ENCODE measurements at regions not wholly inside any gene's neighbourhood (a gene's known extent, or its start where the extent isn't known, plus 50 kb on each side); places are given as distances from the start of the nearest gene placed in this dataset.

DNA sequence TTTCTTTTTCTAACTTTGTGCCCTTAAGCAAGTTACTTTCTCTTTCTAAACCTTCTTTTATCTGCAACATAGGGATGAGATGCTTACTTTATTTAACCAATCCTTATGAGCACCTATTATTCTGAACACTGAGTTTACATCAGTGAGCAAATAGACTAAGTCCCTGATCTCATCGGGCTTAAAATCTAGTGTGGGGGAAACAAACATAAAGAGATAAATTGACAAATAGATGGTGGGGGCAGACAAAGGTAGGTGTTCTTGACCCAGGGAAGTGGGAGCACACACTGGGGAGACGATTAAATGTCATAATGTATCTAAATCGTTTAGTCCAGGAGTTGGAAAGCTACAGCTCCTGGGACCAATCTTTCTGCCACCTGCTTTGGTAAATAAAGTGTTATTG lies 129.6 kb downstream of the TFAP2C start:
- no TSS peak for BruUV-seq (replicated peaks)

More for the DNA sequence above, 129.6 kb downstream of the TFAP2C start:
- no peaks in the 10 kb centered on the region for H3K9me3 ChIP-seq (ENCODE audit: control insufficient read depth in 1 of 2, insufficient read depth in 1 of 2, low read depth in 1 of 2, low read length in 2 of 2)
- DNase-seq (ENCODE audit: low read depth, low spot score): no peak
- POLR2A ChIA-PET: no interaction called here
- no peak for ATAC-seq
- H3K4me2 ChIP-seq (ENCODE audit: low read length): no peak overlapping the region
- H3K36me3 ChIP-seq (ENCODE audit: control insufficient read depth in 1 of 2, insufficient read depth in 2 of 2, low read length in 2 of 2): no peaks in the 10 kb centered on the region
- H3K4me1 ChIP-seq (ENCODE audit: control insufficient read depth in 1 of 2, insufficient read depth in 2 of 2, low read length in 2 of 2): no peaks in the 10 kb centered on the region
- H4K20me1 ChIP-seq (ENCODE audit: insufficient read depth): no peaks in the 10 kb centered on the region
- H3K27ac ChIP-seq (ENCODE audit: low read depth, low read length): no peak overlapping the region
- no peak overlapping the region for H2AFZ ChIP-seq (ENCODE audit: low read depth, low read length, poor library complexity, severe bottlenecking)
- intact Hi-C loops (cut with micrococcal nuclease): no loop called here
- no peaks in the 10 kb centered on the region for H3K79me2 ChIP-seq (ENCODE audit: insufficient read depth, low read length)
- CTCF ChIA-PET: no interaction called here
- H3K27me3 ChIP-seq (ENCODE audit: insufficient read depth, low read length): no peaks in the 10 kb centered on the region
- H3K4me3 ChIP-seq (replicated peaks in 1 of 2; ENCODE audit: low read depth in 1 of 2, low read length in 2 of 2): no peak overlapping the region
- H3K9me2 ChIP-seq (ENCODE audit: insufficient read depth): no peaks in the 10 kb centered on the region
- RAD21 ChIA-PET (ENCODE audit: low non-redundant PET in 1 of 2, low total read pairs in 2 of 2, uncharacterized antibody in 2 of 2, unreplicated experiment in 2 of 2): no interaction called here
- no peak overlapping the region for H3K9ac ChIP-seq (ENCODE audit: low read length)
- TF ChIP-seq JUND (IDR thresholded peaks at IDR 0.05) (no peak), ZFX (IDR thresholded peaks at IDR 0.05) (no peak), ELF1 (IDR thresholded peaks at IDR 0.05; ENCODE audit: borderline replicate concordance, low read depth) (no peak), CEBPB (IDR thresholded peaks at IDR 0.05; ENCODE audit: low read depth) (no peak), EGR1 (IDR thresholded peaks at IDR 0.05; ENCODE audit: low read depth) (no peak), ZNF274 (IDR thresholded peaks at IDR 0.05; ENCODE audit: low read depth, low read length) (no peak), POLR2AphosphoS5 (IDR thresholded peaks at IDR 0.05; ENCODE audit: low read depth, low read length) (no peak), FOSL1 (IDR thresholded peaks at IDR 0.05; ENCODE audit: low read depth) (no peak), SP1 (IDR thresholded peaks at IDR 0.05; ENCODE audit: low read depth) (no peak), TCF7L2 (IDR thresholded peaks at IDR 0.05; ENCODE audit: borderline replicate concordance, extremely low read depth, insufficient read depth, insufficient read length) (no peak), POLR2A (IDR thresholded peaks at IDR 0.05; ENCODE audit: borderline replicate concordance, extremely low read depth, insufficient read depth, insufficient read length) (no peak), EZH2 (IDR thresholded peaks at IDR 0.05) (no peak), YY1 (IDR thresholded peaks at IDR 0.05; ENCODE audit: extremely low read depth, insufficient replicate concordance, low read depth, low read length) (no peak)
- TF ChIP-seq, protein P1, sequence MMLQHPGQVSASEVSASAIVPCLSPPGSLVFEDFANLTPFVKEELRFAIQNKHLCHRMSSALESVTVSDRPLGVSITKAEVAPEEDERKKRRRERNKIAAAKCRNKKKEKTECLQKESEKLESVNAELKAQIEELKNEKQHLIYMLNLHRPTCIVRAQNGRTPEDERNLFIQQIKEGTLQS (IDR thresholded peaks at IDR 0.05): no peak
- TF ChIP-seq, protein P2, sequence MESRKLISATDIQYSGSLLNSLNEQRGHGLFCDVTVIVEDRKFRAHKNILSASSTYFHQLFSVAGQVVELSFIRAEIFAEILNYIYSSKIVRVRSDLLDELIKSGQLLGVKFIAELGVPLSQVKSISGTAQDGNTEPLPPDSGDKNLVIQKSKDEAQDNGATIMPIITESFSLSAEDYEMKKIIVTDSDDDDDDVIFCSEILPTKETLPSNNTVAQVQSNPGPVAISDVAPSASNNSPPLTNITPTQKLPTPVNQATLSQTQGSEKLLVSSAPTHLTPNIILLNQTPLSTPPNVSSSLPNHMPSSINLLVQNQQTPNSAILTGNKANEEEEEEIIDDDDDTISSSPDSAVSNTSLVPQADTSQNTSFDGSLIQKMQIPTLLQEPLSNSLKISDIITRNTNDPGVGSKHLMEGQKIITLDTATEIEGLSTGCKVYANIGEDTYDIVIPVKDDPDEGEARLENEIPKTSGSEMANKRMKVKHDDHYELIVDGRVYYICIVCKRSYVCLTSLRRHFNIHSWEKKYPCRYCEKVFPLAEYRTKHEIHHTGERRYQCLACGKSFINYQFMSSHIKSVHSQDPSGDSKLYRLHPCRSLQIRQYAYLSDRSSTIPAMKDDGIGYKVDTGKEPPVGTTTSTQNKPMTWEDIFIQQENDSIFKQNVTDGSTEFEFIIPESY (IDR thresholded peaks at IDR 0.05; ENCODE audit: extremely low read depth, insufficient replicate concordance, low read length): no peak
- TF ChIP-seq, protein P3, sequence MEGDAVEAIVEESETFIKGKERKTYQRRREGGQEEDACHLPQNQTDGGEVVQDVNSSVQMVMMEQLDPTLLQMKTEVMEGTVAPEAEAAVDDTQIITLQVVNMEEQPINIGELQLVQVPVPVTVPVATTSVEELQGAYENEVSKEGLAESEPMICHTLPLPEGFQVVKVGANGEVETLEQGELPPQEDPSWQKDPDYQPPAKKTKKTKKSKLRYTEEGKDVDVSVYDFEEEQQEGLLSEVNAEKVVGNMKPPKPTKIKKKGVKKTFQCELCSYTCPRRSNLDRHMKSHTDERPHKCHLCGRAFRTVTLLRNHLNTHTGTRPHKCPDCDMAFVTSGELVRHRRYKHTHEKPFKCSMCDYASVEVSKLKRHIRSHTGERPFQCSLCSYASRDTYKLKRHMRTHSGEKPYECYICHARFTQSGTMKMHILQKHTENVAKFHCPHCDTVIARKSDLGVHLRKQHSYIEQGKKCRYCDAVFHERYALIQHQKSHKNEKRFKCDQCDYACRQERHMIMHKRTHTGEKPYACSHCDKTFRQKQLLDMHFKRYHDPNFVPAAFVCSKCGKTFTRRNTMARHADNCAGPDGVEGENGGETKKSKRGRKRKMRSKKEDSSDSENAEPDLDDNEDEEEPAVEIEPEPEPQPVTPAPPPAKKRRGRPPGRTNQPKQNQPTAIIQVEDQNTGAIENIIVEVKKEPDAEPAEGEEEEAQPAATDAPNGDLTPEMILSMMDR (IDR thresholded peaks at IDR 0.05 in 2 of 3, conservative IDR thresholded peaks at IDR 0.05 in 1 of 3; ENCODE audit: borderline replicate concordance in 1 of 3, insufficient read depth in 1 of 3, low read depth in 2 of 3, low read length in 2 of 3): no peak
- TF ChIP-seq, protein P4, sequence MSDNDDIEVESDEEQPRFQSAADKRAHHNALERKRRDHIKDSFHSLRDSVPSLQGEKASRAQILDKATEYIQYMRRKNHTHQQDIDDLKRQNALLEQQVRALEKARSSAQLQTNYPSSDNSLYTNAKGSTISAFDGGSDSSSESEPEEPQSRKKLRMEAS (IDR thresholded peaks at IDR 0.05): no peak
- TF ChIP-seq, protein P5, sequence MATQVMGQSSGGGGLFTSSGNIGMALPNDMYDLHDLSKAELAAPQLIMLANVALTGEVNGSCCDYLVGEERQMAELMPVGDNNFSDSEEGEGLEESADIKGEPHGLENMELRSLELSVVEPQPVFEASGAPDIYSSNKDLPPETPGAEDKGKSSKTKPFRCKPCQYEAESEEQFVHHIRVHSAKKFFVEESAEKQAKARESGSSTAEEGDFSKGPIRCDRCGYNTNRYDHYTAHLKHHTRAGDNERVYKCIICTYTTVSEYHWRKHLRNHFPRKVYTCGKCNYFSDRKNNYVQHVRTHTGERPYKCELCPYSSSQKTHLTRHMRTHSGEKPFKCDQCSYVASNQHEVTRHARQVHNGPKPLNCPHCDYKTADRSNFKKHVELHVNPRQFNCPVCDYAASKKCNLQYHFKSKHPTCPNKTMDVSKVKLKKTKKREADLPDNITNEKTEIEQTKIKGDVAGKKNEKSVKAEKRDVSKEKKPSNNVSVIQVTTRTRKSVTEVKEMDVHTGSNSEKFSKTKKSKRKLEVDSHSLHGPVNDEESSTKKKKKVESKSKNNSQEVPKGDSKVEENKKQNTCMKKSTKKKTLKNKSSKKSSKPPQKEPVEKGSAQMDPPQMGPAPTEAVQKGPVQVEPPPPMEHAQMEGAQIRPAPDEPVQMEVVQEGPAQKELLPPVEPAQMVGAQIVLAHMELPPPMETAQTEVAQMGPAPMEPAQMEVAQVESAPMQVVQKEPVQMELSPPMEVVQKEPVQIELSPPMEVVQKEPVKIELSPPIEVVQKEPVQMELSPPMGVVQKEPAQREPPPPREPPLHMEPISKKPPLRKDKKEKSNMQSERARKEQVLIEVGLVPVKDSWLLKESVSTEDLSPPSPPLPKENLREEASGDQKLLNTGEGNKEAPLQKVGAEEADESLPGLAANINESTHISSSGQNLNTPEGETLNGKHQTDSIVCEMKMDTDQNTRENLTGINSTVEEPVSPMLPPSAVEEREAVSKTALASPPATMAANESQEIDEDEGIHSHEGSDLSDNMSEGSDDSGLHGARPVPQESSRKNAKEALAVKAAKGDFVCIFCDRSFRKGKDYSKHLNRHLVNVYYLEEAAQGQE (IDR thresholded peaks at IDR 0.05; ENCODE audit: low read depth): no peak
